Activated CD4-positive, alpha-beta T cell treated with anti-CD3 and anti-CD28 coated beads, Interleukin-2, amount 10 ng/mL, durations not matched to agents 24 days and 14 days (primary cell): ENCODE measurements at regions not wholly inside any gene's neighbourhood (a gene's known extent, or its start where the extent isn't known, plus 50 kb on each side); places are given as distances from the start of the nearest gene placed in this dataset.

Experiments
- DNase-seq: peaks from one replicate; pipeline ENCODE4 v3.0.0; 2022
- H3K27ac Mint-ChIP-seq: one replicate; pipeline ENCODE4 v1.8.0; 2022; ENCODE audit warnings: mild to moderate bottlenecking, mixed read lengths
- H3K27me3 Mint-ChIP-seq: one replicate; pipeline ENCODE4 v1.8.0; 2022; ENCODE audit warnings: mixed read lengths
- H3K36me3 Mint-ChIP-seq: one replicate; pipeline ENCODE4 v1.8.0; 2022; ENCODE audit warnings: low read depth, mild to moderate bottlenecking, mixed read lengths
- H3K4me1 Mint-ChIP-seq: one replicate; pipeline ENCODE4 v1.8.0; 2021; ENCODE audit warnings: mixed read lengths
- H3K4me3 Mint-ChIP-seq: one replicate; pipeline ENCODE4 v1.8.0; 2022; ENCODE audit warnings: mild to moderate bottlenecking, moderate library complexity, mixed read lengths
- H3K9me3 Mint-ChIP-seq: one replicate; pipeline ENCODE4 v1.8.0; 2021; ENCODE audit warnings: mixed read lengths
- intact Hi-C: fragments of 100-400 bp; cut with micrococcal nuclease; formaldehyde crosslinking; loops from one replicate; pipeline ENCODE4 v1.15.1; 2023

GRCh38 chr3:5270666-5271371 is 83.3 kb downstream of the EDEM1 start:
- H3K4me3 Mint-ChIP-seq, result no peak overlapping the region
- DNase-seq, result no peak
- no peaks in the 10 kb centered on the region for H3K4me1 Mint-ChIP-seq
- H3K36me3 Mint-ChIP-seq, result no peaks in the 10 kb centered on the region
- no peaks in the 10 kb centered on the region for H3K9me3 Mint-ChIP-seq
- no peak overlapping the region for H3K27ac Mint-ChIP-seq
- intact Hi-C loops, result no loop called here
- H3K27me3 Mint-ChIP-seq, result peaks cover 5% of the 10 kb centered on the region

GRCh38 chr3:5271372-5271683 is 83.8 kb downstream of the EDEM1 start:
- Mint-ChIP-seq H3K36me3 (no peaks in the 10 kb centered on the region), H3K27me3 (peaks cover 5% of the 10 kb centered on the region), H3K4me3 (no peak overlapping the region), H3K9me3 (no peaks in the 10 kb centered on the region), H3K4me1 (no peaks in the 10 kb centered on the region), H3K27ac (no peak overlapping the region)
- no peak for DNase-seq
- intact Hi-C loops, result no loop called here

GRCh38 chr3:5272387-5272786 is 84.9 kb downstream of the EDEM1 start:
- Mint-ChIP-seq H3K27ac (no peak overlapping the region), H3K4me1 (no peaks in the 10 kb centered on the region), H3K27me3 (peaks cover 2% of the 10 kb centered on the region), H3K9me3 (no peaks in the 10 kb centered on the region), H3K36me3 (no peaks in the 10 kb centered on the region), H3K4me3 (no peak overlapping the region)
- DNase-seq, result no peak
- intact Hi-C loops, result no loop called here

GRCh38 chr3:5274091-5274490 is 86.6 kb downstream of the EDEM1 start:
- H3K4me1 Mint-ChIP-seq, result no peaks in the 10 kb centered on the region

GRCh38 chr3:5275529-5275928 is 88.0 kb downstream of the EDEM1 start:
- Mint-ChIP-seq H3K4me1 (no peaks in the 10 kb centered on the region), H3K4me3 (no peak overlapping the region), H3K36me3 (no peaks in the 10 kb centered on the region), H3K27ac (no peak overlapping the region), H3K9me3 (no peaks in the 10 kb centered on the region), H3K27me3 (peaks cover 3% of the 10 kb centered on the region)
- intact Hi-C loops, result no loop called here
- DNase-seq, result no peak

More at GRCh38 chr3:5274091-5274490, 86.6 kb downstream of the EDEM1 start:
- H3K36me3 Mint-ChIP-seq, result no peaks in the 10 kb centered on the region
- no peak overlapping the region for H3K4me3 Mint-ChIP-seq
- peaks cover 1% of the 10 kb centered on the region for H3K27me3 Mint-ChIP-seq
- no peak for DNase-seq
- intact Hi-C loops, result no loop called here
- H3K27ac Mint-ChIP-seq, result no peak overlapping the region
- H3K9me3 Mint-ChIP-seq, result no peaks in the 10 kb centered on the region

- no peak for DNase-seq
- intact Hi-C loops, result no loop called here
- Mint-ChIP-seq H3K27me3 (peaks cover 3% of the 10 kb centered on the region), H3K9me3 (peaks cover under 1% of the 10 kb centered on the region), H3K4me1 (no peaks in the 10 kb centered on the region), H3K27ac (no peak overlapping the region), H3K36me3 (no peaks in the 10 kb centered on the region), H3K4me3 (no peak overlapping the region)
Measured at GRCh38 chr3:5276934-5277333, 89.4 kb downstream of the EDEM1 start.

GRCh38 chr3:5277612-5278236 is 90.2 kb downstream of the EDEM1 start:
- no peaks in the 10 kb centered on the region for H3K4me1 Mint-ChIP-seq
- H3K9me3 Mint-ChIP-seq, result peaks cover 4% of the 10 kb centered on the region
- intact Hi-C loops, result no loop called here
- H3K27me3 Mint-ChIP-seq, result peaks cover 3% of the 10 kb centered on the region
- no peaks in the 10 kb centered on the region for H3K36me3 Mint-ChIP-seq
- no peak for DNase-seq
- no peak overlapping the region for H3K4me3 Mint-ChIP-seq
- H3K27ac Mint-ChIP-seq, result no peak overlapping the region

- Mint-ChIP-seq H3K36me3 (no peaks in the 10 kb centered on the region), H3K4me3 (no peak overlapping the region), H3K4me1 (no peaks in the 10 kb centered on the region), H3K27ac (no peak overlapping the region), H3K27me3 (peaks cover 3% of the 10 kb centered on the region), H3K9me3 (peaks cover 4% of the 10 kb centered on the region)
- no peak for DNase-seq
- intact Hi-C loops, result no loop called here
Measured at GRCh38 chr3:5278666-5279065, 91.2 kb downstream of the EDEM1 start.

GRCh38 chr3:5282703-5283102 is 95.2 kb downstream of the EDEM1 start:
- Mint-ChIP-seq H3K36me3 (no peaks in the 10 kb centered on the region), H3K27ac (no peak overlapping the region), H3K9me3 (peaks cover 17% of the 10 kb centered on the region), H3K4me1 (no peaks in the 10 kb centered on the region), H3K27me3 (peaks cover 7% of the 10 kb centered on the region), H3K4me3 (no peak overlapping the region)
- intact Hi-C loops, result no loop called here
- no peak for DNase-seq

GRCh38 chr3:5285439-5285838 is 97.9 kb downstream of the EDEM1 start:
- intact Hi-C loops, result no loop called here
- Mint-ChIP-seq H3K4me1 (no peaks in the 10 kb centered on the region), H3K4me3 (no peak overlapping the region), H3K27me3 (peaks cover 6% of the 10 kb centered on the region), H3K27ac (no peak overlapping the region), H3K9me3 (peaks cover 25% of the 10 kb centered on the region), H3K36me3 (no peaks in the 10 kb centered on the region)
- DNase-seq, result no peak

- no peaks in the 10 kb centered on the region for H3K36me3 Mint-ChIP-seq
- H3K4me3 Mint-ChIP-seq, result no peak overlapping the region
- H3K4me1 Mint-ChIP-seq, result no peaks in the 10 kb centered on the region
- peaks cover 8% of the 10 kb centered on the region for H3K27me3 Mint-ChIP-seq
- peaks cover 22% of the 10 kb centered on the region for H3K9me3 Mint-ChIP-seq
- DNase-seq, result no peak
- intact Hi-C loops, result no loop called here
- no peak overlapping the region for H3K27ac Mint-ChIP-seq
Measured at GRCh38 chr3:5290915-5291314, 103.4 kb downstream of the EDEM1 start.

GRCh38 chr3:5292512-5292911 is 105.0 kb downstream of the EDEM1 start:
- no peaks in the 10 kb centered on the region for H3K4me1 Mint-ChIP-seq
- H3K36me3 Mint-ChIP-seq, result no peaks in the 10 kb centered on the region
- peaks cover 15% of the 10 kb centered on the region for H3K9me3 Mint-ChIP-seq

GRCh38 chr3:5293207-5293606 is 105.7 kb downstream of the EDEM1 start:
- intact Hi-C loops, result no loop called here
- no peaks in the 10 kb centered on the region for H3K4me1 Mint-ChIP-seq
- peaks cover 11% of the 10 kb centered on the region for H3K9me3 Mint-ChIP-seq
- no peak overlapping the region for H3K27ac Mint-ChIP-seq
- no peaks in the 10 kb centered on the region for H3K36me3 Mint-ChIP-seq
- H3K4me3 Mint-ChIP-seq, result no peak overlapping the region
- peaks cover 4% of the 10 kb centered on the region for H3K27me3 Mint-ChIP-seq
- no peak for DNase-seq

More at GRCh38 chr3:5292512-5292911, 105.0 kb downstream of the EDEM1 start:
- intact Hi-C loops, result no loop called here
- H3K4me3 Mint-ChIP-seq, result no peak overlapping the region
- H3K27ac Mint-ChIP-seq, result no peak overlapping the region
- peaks cover 4% of the 10 kb centered on the region for H3K27me3 Mint-ChIP-seq
- no peak for DNase-seq

- no peak overlapping the region for H3K27ac Mint-ChIP-seq
- intact Hi-C loops, result no loop called here
- H3K4me1 Mint-ChIP-seq, result peaks cover 1% of the 10 kb centered on the region
- H3K9me3 Mint-ChIP-seq, result peaks cover 5% of the 10 kb centered on the region
- peaks cover 4% of the 10 kb centered on the region for H3K27me3 Mint-ChIP-seq
- H3K36me3 Mint-ChIP-seq, result no peaks in the 10 kb centered on the region
- DNase-seq, result no peak
- H3K4me3 Mint-ChIP-seq, result no peak overlapping the region
Measured at GRCh38 chr3:5294356-5294755, 106.8 kb downstream of the EDEM1 start.

- Mint-ChIP-seq H3K4me3 (no peak overlapping the region), H3K36me3 (no peaks in the 10 kb centered on the region), H3K4me1 (peaks cover 1% of the 10 kb centered on the region), H3K9me3 (peaks cover 5% of the 10 kb centered on the region), H3K27me3 (peaks cover 2% of the 10 kb centered on the region), H3K27ac (no peak overlapping the region)
- DNase-seq, result no peak
- intact Hi-C loops, result no loop called here
Measured at GRCh38 chr3:5295191-5295690, 107.7 kb downstream of the EDEM1 start.
